H1 (cell line): ENCODE measurements at regions not wholly inside any gene's neighbourhood (a gene's known extent, or its start where the extent isn't known, plus 50 kb on each side); places are given as distances from the start of the nearest gene placed in this dataset.
"Not testable (repeated sequence)": the region's sequence is repeated elsewhere in the genome, so short reads cannot be mapped to it uniquely, and the experiment has no call there.

ENCODE experiments used
- CTCF ChIA-PET: fragments of 300-600 bp; sonication (Branson Sonifier 250); formaldehyde crosslinking; loops from one replicate; lab custom pipeline; 2021; ENCODE audit not compliant: partially characterized antibody; lab: Charles Lee
- POLR2A ChIA-PET: fragments of 300-600 bp; sonication (Branson Sonifier 250); formaldehyde crosslinking; loops from one replicate; lab custom pipeline; 2021; ENCODE audit warnings: inconsistent platforms; ENCODE audit not compliant: partially characterized antibody; lab: Charles Lee
- DNase-seq, 2 experiments: peaks; one replicate each; pipeline versions ENCODE4 v3.0.0 to v3.0.0-alpha.2; 2010 to 2022; ENCODE audit warnings: low spot score in 2 of 2, low read depth in 1 of 2, mixed read lengths in 1 of 2
- FAIRE-seq: peaks from 2 replicates; lab custom pipeline; 2011; peaks lifted over from hg19 to GRCh38; lab: Jason Lieb, UNC
- H2AFZ ChIP-seq: 2 replicates; pipeline ENCODE4 v1.8.1; 2012; ENCODE audit warnings: low read length, inconsistent platforms
- H2AK5ac ChIP-seq: 2 replicates; pipeline ENCODE4 v1.6.1; 2013; ENCODE audit warnings: low read depth, low read length
- H2BK120ac ChIP-seq: replicated peaks from 2 replicates; pipeline ENCODE3; 2013; ENCODE audit warnings: low read depth, low read length, inconsistent platforms
- H2BK12ac ChIP-seq: 2 replicates; pipeline ENCODE4 v1.6.1; 2013; ENCODE audit warnings: low read depth, low read length
- H2BK15ac ChIP-seq: 2 replicates; pipeline ENCODE4 v1.6.1; 2013; ENCODE audit warnings: low read length
- H2BK20ac ChIP-seq: 2 replicates; pipeline ENCODE4 v1.6.1; 2013; ENCODE audit warnings: low read length
- H2BK5ac ChIP-seq: 2 replicates; pipeline ENCODE4 v1.6.1; 2013; ENCODE audit warnings: low read depth, low read length
- H3K14ac ChIP-seq: 2 replicates; pipeline ENCODE4 v1.6.1; 2013; ENCODE audit warnings: inconsistent platforms; ENCODE audit not compliant: insufficient read length
- H3K18ac ChIP-seq: 2 replicates; pipeline ENCODE4 v1.6.1; 2013; ENCODE audit warnings: low read length; ENCODE audit errors: extremely low read depth
- H3K23ac ChIP-seq: 2 replicates; pipeline ENCODE4 v1.6.1; 2013; ENCODE audit warnings: inconsistent platforms; ENCODE audit not compliant: insufficient read length
- H3K23me2 ChIP-seq: 2 replicates; pipeline ENCODE4 v1.6.1; 2013; ENCODE audit warnings: low read depth, low read length
- H3K27ac ChIP-seq: 2 replicates; pipeline ENCODE4 v1.6.1; 2011; ENCODE audit warnings: low read depth, low read length, inconsistent platforms
- H3K27me3 ChIP-seq, 4 experiments: replicated peaks in 1 of 4; 1 replicate in 1 of 4; 2 replicates in 3 of 4; pipeline versions ENCODE4 v1.6.1 to v1.8.1; 2011 to 2013; ENCODE audit warnings: low read length in 3 of 4, mild to moderate bottlenecking in 3 of 4, inconsistent platforms in 2 of 4, mixed read lengths in 2 of 4, moderate library complexity in 1 of 4; ENCODE audit not compliant: control insufficient read depth in 3 of 4, insufficient read depth in 3 of 4; ENCODE audit errors: extremely low read depth in 1 of 4
- H3K36me3 ChIP-seq, 4 experiments: 2 replicates each; pipeline versions ENCODE4 v1.6.1 to v1.8.1; 2011 to 2013; ENCODE audit warnings: mild to moderate bottlenecking in 4 of 4, low read length in 3 of 4, moderate library complexity in 2 of 4, control low read depth in 1 of 4, inconsistent platforms in 1 of 4; ENCODE audit not compliant: insufficient read depth in 4 of 4, control insufficient read depth in 2 of 4
- H3K4ac ChIP-seq: replicated peaks from 2 replicates; pipeline ENCODE3; 2013; ENCODE audit warnings: low read length, low read depth, mixed read lengths, inconsistent platforms; ENCODE audit not compliant: insufficient read length
- H3K4me1 ChIP-seq, 4 experiments: replicated peaks in 1 of 4; 1 replicate in 1 of 4; 2 replicates in 3 of 4; pipeline versions ENCODE4 v1.6.1 to v1.8.1; 2011 to 2013; ENCODE audit warnings: low read length in 3 of 4, inconsistent platforms in 2 of 4, mixed read lengths in 1 of 4; ENCODE audit not compliant: insufficient read depth in 4 of 4, control insufficient read depth in 3 of 4
- H3K4me2 ChIP-seq, 2 experiments: 2 replicates each; pipeline versions ENCODE4 v1.6.1 to v1.8.1; 2011 to 2013; ENCODE audit warnings: low read depth in 2 of 2, low read length in 2 of 2, control low read depth in 1 of 2, inconsistent platforms in 1 of 2, mild to moderate bottlenecking in 1 of 2; ENCODE audit not compliant: insufficient read depth in 1 of 2
- H3K4me3 ChIP-seq, 4 experiments: fragments of 200-600, 300-600 bp in 1 of 4; sonication (generic), shearing (Covaris generic), sonication (Bioruptor Twin) in 1 of 4; 2 replicates each; pipeline versions ENCODE4 v1.5.1 to v1.8.1; 2011 to 2016; ENCODE audit warnings: low read length in 4 of 4, low read depth in 3 of 4, control low read depth in 2 of 4, inconsistent platforms in 2 of 4, mild to moderate bottlenecking in 2 of 4, mixed read lengths in 1 of 4, moderate library complexity in 1 of 4; ENCODE audit not compliant: insufficient read depth in 2 of 4; ENCODE audit errors: extremely low read depth in 1 of 4
- H3K56ac ChIP-seq: replicated peaks from 2 replicates; pipeline ENCODE3; 2013; ENCODE audit warnings: low read depth, mild to moderate bottlenecking, mixed read lengths, low read length, inconsistent platforms; ENCODE audit not compliant: insufficient read length
- H3K79me1 ChIP-seq: 2 replicates; pipeline ENCODE4 v1.6.1; 2013; ENCODE audit warnings: low read depth, low read length, control low read depth
- H3K79me2 ChIP-seq, 2 experiments: 2 replicates each; pipeline versions ENCODE4 v1.6.1 to v1.8.1; 2012 to 2013; ENCODE audit warnings: low read length in 2 of 2, mild to moderate bottlenecking in 2 of 2, inconsistent platforms in 1 of 2; ENCODE audit not compliant: insufficient read depth in 2 of 2, control insufficient read depth in 1 of 2
- H3K9ac ChIP-seq, 4 experiments: replicated peaks in 1 of 4; 1 replicate in 1 of 4; 2 replicates in 3 of 4; pipeline versions ENCODE4 v1.6.1 to v1.8.1; 2011 to 2013; ENCODE audit warnings: low read depth in 3 of 4, low read length in 3 of 4, control low read depth in 2 of 4, mild to moderate bottlenecking in 2 of 4, moderate library complexity in 2 of 4, inconsistent platforms in 1 of 4; ENCODE audit errors: extremely low read depth in 1 of 4
- H3K9me3 ChIP-seq, 2 experiments: 2 replicates each; pipeline versions ENCODE4 v1.6.1 to v1.8.1; 2012 to 2013; ENCODE audit warnings: mild to moderate bottlenecking in 2 of 2, moderate library complexity in 2 of 2, control low read depth in 1 of 2, inconsistent platforms in 1 of 2, low read depth in 1 of 2, low read length in 1 of 2, mixed read lengths in 1 of 2; ENCODE audit not compliant: insufficient read depth in 2 of 2
- H4K20me1 ChIP-seq, 2 experiments: replicated peaks in 1 of 2; 2 replicates each; pipeline versions ENCODE3 to v1.8.1; 2011 to 2013; ENCODE audit warnings: inconsistent platforms in 2 of 2, low read length in 2 of 2, mild to moderate bottlenecking in 1 of 2; ENCODE audit not compliant: insufficient read depth in 2 of 2, control insufficient read depth in 1 of 2
- H4K5ac ChIP-seq: 2 replicates; pipeline ENCODE4 v1.6.1; 2013; ENCODE audit warnings: low read length, low read depth, mixed read lengths, inconsistent platforms; ENCODE audit not compliant: insufficient read length
- H4K8ac ChIP-seq: 2 replicates; pipeline ENCODE4 v1.8.0; 2013; ENCODE audit warnings: mild to moderate bottlenecking, moderate library complexity, low read length, inconsistent platforms; ENCODE audit not compliant: insufficient read depth; ENCODE audit errors: extremely low read depth
- H4K91ac ChIP-seq: replicated peaks from 2 replicates; pipeline ENCODE3; 2013; ENCODE audit warnings: low read length, mixed read lengths, inconsistent platforms; ENCODE audit not compliant: insufficient read length
- MAFK ChIP-seq: IDR thresholded peaks from 2 replicates; pipeline ENCODE4 v1.6.1; 2012; ENCODE audit warnings: low read depth, mild to moderate bottlenecking, improper control_type of control experiment, low read length
- WGBS, 2 experiments: shearing (Covaris generic) in 1 of 2; methylation state at CpG; one replicate each; pipeline versions ENCODE4 v1.1.6 to v1.1.7; 2013 to 2015; ENCODE audit warnings: low lambda C conversion rate in 2 of 2, mixed read lengths in 2 of 2, inconsistent platforms in 1 of 2, low coverage in 1 of 2, missing lambda C conversion rate in 1 of 2; ENCODE audit not compliant: insufficient replicate concordance in 2 of 2, insufficient coverage in 1 of 2, insufficient read length in 1 of 2; ENCODE audit errors: extremely low coverage in 1 of 2, missing lambda C conversion rate in 1 of 2; 5-methylcytosine and 5-hydroxymethylcytosine counted together

DNA sequence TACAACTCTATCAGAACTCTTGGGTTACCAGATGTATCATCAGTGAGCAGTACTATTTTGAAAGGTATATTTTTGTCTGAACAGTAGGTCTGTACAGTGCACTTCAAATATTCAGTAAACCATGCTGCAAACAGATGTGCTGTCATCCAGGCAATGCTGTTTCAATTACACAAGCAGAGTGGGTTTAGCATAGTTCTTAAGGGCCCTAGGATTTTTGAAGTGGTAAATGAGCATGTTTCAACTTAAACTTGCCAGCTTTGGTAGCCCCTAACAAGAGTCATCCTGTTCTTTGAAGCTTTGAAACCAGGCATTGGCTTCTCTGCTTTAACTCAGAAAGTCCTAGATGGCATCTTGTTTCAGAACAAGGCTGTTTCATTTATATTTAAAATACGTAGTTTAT lies 1519.9 kb downstream of the SUCLG1 start:
- Histone ChIP-seq H2AK5ac (no peak overlapping the region), H2BK20ac (no peak overlapping the region), H3K23me2 (no peaks in the 10 kb centered on the region), H2BK5ac (no peak overlapping the region), H3K56ac (no peak overlapping the region), H3K4ac (no peak overlapping the region), H3K14ac (no peak overlapping the region), H3K79me2 (no peaks in the 10 kb centered on the region), H3K4me1 (no peaks in the 10 kb centered on the region), H2BK15ac (no peak overlapping the region), H3K36me3 (no peaks in the 10 kb centered on the region), H2AFZ (no peak overlapping the region), H3K27ac (no peak overlapping the region), H4K91ac (no peak overlapping the region)
- no peak for DNase-seq
- no peak for FAIRE-seq
- no peak for TF ChIP-seq MAFK
- TF ChIP-seq, all 59 proteins: peak for 0
- CTCF ChIA-PET, result interaction anchor here (1.4 kb wide), 1 partner anchor 257 kb away, joined by 3 read pairs; no protein-coding TSS in a partner anchor
- H3K4me2 ChIP-seq, result no peak overlapping the region
- H3K79me1 ChIP-seq, result no peaks in the 10 kb centered on the region
- 0 out of 4 replicates have a peak, but pooled peaks cover 0 to under 1% of the 10 kb centered on the region in 2 experiments for H3K9me3 ChIP-seq
- H4K20me1 ChIP-seq, result no peaks in the 10 kb centered on the region
- H3K27me3 ChIP-seq, result no peaks in the 10 kb centered on the region
- POLR2A ChIA-PET, result no interaction called here
- no peak overlapping the region for H3K4me3 ChIP-seq
- H2BK120ac ChIP-seq, result no peak overlapping the region
- no peak overlapping the region for H3K18ac ChIP-seq
- no peak overlapping the region for H3K23ac ChIP-seq
- no peak overlapping the region for H4K5ac ChIP-seq
- no peak overlapping the region for H3K9ac ChIP-seq
- no peak overlapping the region for H4K8ac ChIP-seq
- H2BK12ac ChIP-seq, result no peak overlapping the region
- WGBS, 2 experiments, result 100% methylated on average over 1 of the region's 1 CpG; no CpG with 5 or more reads in 1 of the 2 experiments

DNA sequence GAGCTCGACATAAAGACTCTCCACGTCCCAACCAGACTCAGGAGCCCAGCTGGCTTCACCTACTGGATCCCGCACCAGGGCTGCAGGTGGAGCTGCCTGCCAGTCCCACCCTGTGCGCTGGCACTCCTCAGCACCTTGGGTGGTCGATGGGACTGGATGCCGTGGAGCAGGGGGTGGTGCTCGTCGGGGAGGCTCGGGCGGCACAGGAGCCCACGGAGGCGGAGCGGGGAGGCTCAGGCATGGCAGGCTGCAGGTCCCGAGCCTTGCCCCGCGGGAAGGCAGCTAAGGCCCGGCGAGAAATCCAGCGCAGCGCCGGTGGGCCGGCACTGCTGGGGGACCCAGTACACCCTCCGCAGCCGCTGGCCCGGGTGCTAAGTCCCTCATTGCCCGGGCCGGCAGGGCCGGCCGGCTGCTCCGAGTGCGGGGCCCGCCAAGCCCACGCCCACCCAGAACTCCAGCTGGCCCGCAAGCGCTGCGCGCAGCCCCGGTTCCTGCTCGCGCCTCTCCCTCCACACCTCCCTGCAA lies 1520.7 kb downstream of the SUCLG1 start:
- H3K9me3 ChIP-seq, H4K91ac ChIP-seq, CTCF ChIA-PET: not testable (repeated sequence)

More for the DNA sequence above, 1520.7 kb downstream of the SUCLG1 start:
- H3K4me2 ChIP-seq, H3K4ac ChIP-seq, H2AFZ ChIP-seq, H3K23me2 ChIP-seq, H3K18ac ChIP-seq, H2BK5ac ChIP-seq, H4K8ac ChIP-seq, H3K56ac ChIP-seq, H4K5ac ChIP-seq, H2AK5ac ChIP-seq, FAIRE-seq, H3K79me2 ChIP-seq, H3K79me1 ChIP-seq, H3K36me3 ChIP-seq, POLR2A ChIA-PET, H2BK12ac ChIP-seq, H3K23ac ChIP-seq, DNase-seq, H3K4me3 ChIP-seq, H4K20me1 ChIP-seq, H3K9ac ChIP-seq, H2BK120ac ChIP-seq, H3K4me1 ChIP-seq, H3K27ac ChIP-seq, H2BK15ac ChIP-seq, H3K14ac ChIP-seq, H2BK20ac ChIP-seq, H3K27me3 ChIP-seq: not testable (repeated sequence)
- WGBS, 2 experiments, result 93% methylated on average over 16 of the region's 40 CpGs; no CpG with 5 or more reads in 1 of the 2 experiments
